Hepatocyte (in vitro differentiated cells): ENCODE measurements at regions not wholly inside any gene's neighbourhood (a gene's known extent, or its start where the extent isn't known, plus 50 kb on each side); places are given as distances from the start of the nearest gene placed in this dataset.

Experiments used
- EZH2 ChIP-seq: fragments of 200-600 bp; sonication (generic); IDR thresholded peaks from 2 replicates; pipeline ENCODE4 v1.6.1; 2016; ENCODE audit warnings: antibody characterized with exemption, mild to moderate bottlenecking, borderline replicate concordance
- TF ChIP-seq, protein P1 (sequence below): fragments of 200-600 bp; sonication (generic); IDR thresholded peaks from 2 replicates; pipeline ENCODE4 v1.5.1; 2016; ENCODE audit warnings: antibody characterized with exemption, mild to moderate bottlenecking; ENCODE audit not compliant: poor library complexity

DNA sequence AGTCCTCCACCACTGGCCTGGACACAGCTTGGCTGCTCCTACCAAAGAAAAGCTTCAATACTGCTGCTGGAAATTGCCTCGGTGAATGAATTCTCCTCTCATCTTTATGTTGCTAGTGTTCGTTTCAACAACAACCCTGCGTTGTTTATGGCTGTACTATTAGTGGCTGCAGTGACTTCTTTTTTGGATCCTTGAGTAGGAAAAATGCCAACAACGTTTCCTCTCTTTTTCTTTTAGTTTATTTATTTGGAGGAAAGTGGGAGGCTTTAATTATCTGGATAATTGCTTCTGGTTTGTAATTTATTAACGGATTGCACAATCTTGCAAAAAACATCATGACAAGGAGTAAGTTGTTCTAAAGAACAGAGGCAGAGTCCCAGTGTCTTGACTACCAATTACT, 464.1 kb upstream of the TRAM1L1 start:
- TF ChIP-seq, protein P1, sequence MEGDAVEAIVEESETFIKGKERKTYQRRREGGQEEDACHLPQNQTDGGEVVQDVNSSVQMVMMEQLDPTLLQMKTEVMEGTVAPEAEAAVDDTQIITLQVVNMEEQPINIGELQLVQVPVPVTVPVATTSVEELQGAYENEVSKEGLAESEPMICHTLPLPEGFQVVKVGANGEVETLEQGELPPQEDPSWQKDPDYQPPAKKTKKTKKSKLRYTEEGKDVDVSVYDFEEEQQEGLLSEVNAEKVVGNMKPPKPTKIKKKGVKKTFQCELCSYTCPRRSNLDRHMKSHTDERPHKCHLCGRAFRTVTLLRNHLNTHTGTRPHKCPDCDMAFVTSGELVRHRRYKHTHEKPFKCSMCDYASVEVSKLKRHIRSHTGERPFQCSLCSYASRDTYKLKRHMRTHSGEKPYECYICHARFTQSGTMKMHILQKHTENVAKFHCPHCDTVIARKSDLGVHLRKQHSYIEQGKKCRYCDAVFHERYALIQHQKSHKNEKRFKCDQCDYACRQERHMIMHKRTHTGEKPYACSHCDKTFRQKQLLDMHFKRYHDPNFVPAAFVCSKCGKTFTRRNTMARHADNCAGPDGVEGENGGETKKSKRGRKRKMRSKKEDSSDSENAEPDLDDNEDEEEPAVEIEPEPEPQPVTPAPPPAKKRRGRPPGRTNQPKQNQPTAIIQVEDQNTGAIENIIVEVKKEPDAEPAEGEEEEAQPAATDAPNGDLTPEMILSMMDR, result no peak
- no peak for TF ChIP-seq EZH2
